GM18517 (cell line): ENCODE measurements at regions not wholly inside any gene's neighbourhood (a gene's known extent, or its start where the extent isn't known, plus 50 kb on each side); places are given as distances from the start of the nearest gene placed in this dataset.
"Not testable (repeated sequence)": the region's sequence is repeated elsewhere in the genome, so short reads cannot be mapped to it uniquely, and the experiment has no call there.

Experiments
- ATAC-seq: cut with Tn5 transposase; IDR thresholded peaks from one replicate; pipeline ENCODE4 v1.9.1; 2021; ENCODE audit warnings: mild to moderate bottlenecking, moderate library complexity; ENCODE audit not compliant: unreplicated experiment

GRCh38 chr13:90912247-90912646 lies 435.2 kb upstream of the MIR17HG start:
- ATAC-seq = no peak

DNA sequence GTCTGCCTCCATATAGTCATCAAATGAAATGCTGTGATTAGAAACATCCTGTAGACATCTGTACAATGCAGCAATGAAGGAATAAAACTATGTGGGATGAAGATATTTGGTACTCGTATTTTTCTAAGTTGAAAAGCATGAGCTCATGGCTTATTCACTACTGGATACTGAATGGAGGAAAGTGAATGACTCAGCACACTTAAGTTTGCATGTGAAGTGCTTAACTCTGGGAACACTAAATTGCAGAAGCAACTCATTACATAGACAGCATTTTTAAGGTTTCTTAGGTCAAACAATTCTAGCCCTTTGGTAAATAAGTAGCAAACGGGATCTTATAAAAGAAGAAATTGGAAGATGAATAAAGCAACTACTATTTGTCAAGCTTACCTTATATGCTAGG lies 429.0 kb upstream of the MIR17HG start:
- no peak for ATAC-seq

- no peak for ATAC-seq
Measured at GRCh38 chr13:90919153-90919552, 428.3 kb upstream of the MIR17HG start.

DNA sequence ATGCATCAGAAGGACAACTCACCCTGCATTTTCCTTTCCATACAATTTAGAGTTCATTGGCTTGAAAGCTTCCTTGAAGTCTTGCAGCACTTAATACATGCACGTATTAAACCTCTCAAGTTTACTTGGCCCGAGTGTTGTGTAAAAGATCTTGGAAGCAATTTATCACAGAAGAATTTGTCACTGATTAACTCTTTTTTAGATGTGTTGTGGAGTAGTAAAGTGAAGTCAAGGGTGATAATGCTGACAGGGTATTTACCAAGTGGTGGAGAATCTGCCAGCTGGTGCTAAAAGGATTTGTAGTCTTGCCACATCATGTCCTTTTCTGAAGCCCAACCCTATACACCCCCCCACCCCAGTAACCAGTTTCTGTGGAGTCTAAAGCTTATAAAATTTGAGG lies 421.0 kb upstream of the MIR17HG start:
- ATAC-seq = no peak

GRCh38 chr13:90928109-90928508 lies 419.4 kb upstream of the MIR17HG start:
- ATAC-seq = no peak

- ATAC-seq = no peak
Measured at GRCh38 chr13:90933097-90933826, 414.2 kb upstream of the MIR17HG start.

DNA sequence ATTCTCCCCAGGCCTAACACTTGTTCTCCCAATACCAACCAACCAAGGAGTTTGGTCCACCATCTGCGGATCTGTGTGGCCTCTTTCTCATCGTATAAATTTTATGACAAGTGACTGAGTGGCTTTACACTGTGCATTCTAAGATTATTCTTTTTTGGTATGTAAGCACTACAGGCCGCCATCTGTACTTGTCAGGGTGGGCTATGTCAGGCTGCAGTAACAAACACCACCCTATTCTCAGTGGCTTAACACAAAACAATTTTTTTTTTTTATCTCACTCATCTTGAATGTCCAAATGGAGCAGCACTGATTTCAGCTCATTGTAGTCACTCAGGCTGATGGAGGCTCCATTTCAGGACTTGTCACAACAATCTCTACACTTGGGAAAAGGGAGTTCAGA lies 412.7 kb upstream of the MIR17HG start:
- ATAC-seq = no peak

DNA sequence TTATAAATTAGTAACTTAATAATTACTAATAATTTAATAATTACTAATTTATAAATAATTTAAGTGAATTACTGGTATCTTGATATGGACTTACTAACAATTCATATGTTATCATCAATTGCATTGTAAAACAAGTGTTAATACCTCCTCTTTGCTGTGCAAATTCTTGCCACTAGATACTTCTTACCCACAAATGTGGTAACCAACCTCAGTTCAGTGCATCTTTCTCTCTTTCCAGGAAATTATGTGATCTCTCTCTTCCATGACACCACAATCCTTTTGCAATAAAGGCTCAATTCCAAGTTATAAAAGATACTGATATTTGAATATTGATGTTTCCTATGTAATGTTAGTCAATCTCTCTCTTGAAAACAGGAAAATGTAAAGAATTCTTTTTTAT lies 408.6 kb upstream of the MIR17HG start:
- no peak for ATAC-seq

GRCh38 chr13:90943946-90944345 lies 403.5 kb upstream of the MIR17HG start:
- ATAC-seq = no peak

DNA sequence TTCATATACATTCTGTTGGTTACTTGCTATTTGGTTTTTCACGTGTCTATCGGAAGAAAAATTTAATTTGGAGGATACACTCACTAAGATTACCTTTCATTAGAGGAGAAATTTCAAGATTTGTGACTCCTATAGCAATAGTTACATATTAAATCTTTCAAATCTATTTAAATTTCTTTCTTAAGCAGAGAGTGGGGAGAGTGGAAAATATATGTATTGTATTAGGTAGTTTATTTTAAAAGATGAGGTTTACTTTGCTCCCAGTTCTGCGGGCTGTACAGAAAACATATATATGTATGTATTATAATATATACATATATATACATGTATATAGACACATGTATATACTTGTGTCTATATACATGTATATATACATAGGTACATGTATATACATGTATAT lies 402.3 kb upstream of the MIR17HG start:
- not testable (repeated sequence) for ATAC-seq

DNA sequence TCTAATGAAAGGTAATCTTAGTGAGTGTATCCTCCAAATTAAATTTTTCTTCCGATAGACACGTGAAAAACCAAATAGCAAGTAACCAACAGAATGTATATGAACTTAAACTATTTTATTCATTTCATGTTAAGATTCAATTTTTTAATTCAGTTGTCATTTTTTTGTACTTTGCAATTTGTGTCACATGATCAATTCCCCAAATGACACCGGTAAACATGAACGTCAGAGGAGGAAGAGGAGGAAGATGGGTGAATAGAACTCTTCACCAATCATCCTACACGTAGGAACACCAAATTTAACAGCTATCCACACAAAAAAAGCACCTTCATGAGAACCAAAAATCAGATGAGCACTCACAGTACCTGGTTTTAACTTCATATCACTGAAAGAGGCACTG lies 401.4 kb upstream of the MIR17HG start:
- ATAC-seq = not testable (repeated sequence)

- no peak for ATAC-seq
Measured at GRCh38 chr13:90947976-90948375, 399.5 kb upstream of the MIR17HG start.

DNA sequence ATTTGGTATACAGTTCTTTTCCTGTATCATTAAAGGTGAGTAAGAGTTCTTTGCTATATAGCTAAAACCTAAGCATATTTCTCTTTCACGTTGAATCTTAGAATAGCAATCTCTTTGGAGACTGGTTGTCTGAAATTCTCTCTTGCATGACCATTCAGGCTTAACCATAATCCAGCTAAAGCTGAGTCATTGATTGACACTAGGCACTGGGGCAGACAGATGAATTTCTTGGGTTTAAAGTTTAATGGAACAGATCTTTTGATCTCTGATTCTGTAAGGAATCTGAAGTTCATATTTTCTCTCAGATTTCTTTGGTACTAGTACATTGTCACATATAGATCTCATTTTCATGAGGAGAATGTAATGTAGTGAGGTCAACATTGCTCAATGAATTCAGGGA lies 397.3 kb upstream of the MIR17HG start:
- ATAC-seq = no peak

DNA sequence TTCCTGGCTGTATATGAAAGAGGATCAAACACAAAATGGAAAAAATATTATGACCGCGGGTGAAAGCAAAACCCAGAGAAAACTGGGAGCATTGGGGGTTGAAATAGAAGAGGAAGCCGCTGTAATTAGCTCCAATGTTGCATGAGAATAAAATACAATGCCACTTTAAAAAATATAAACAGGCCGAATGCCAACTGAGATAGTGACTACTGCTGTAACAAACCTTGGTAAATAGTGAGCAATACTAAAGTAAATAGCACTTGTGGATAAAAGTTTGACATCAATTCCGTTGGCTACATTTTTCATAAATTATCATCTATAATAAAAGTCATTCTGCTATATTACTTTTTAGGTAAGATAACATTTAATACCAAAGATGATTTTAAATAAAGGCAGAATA lies 395.8 kb upstream of the MIR17HG start:
- no peak for ATAC-seq

DNA sequence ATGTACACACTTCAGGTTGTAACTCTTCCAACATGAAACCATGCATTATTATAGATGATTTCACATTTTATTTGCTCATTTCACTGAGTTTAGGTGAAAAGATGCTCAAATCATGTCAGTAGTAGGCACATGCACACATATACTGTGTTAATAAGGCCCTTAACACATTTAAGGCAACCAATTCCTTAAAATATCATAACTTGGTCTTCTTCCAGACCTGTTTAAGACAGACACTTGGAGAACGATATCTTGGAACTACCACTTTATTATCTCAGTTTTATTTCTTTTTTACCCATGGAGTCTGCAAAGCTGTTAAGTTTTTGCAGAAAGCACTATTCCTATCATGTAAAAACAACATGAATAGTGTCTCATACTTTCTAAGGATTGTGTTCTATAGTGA lies 395.2 kb upstream of the MIR17HG start:
- ATAC-seq = no peak

GRCh38 chr13:90954605-90955195 lies 392.8 kb upstream of the MIR17HG start:
- ATAC-seq = no peak

DNA sequence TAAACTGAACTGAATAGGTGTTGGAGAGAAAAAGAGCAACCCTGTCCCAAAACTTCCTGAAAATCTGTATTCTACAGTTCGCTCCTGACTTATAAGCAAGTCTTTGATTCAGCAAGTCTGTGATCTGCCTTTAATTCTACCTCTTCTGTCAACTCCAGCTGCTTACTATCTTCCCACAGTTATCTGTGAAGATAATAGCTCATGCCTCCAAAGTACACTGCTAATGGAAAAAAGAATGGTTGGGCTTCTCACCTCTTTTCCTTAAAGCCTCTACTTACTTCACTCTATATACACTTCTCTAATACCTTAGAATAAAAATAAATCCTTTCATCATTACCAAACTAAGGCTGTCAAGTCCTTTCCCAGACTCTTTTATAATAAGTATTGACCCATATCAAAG lies 391.5 kb upstream of the MIR17HG start:
- no peak for ATAC-seq

DNA sequence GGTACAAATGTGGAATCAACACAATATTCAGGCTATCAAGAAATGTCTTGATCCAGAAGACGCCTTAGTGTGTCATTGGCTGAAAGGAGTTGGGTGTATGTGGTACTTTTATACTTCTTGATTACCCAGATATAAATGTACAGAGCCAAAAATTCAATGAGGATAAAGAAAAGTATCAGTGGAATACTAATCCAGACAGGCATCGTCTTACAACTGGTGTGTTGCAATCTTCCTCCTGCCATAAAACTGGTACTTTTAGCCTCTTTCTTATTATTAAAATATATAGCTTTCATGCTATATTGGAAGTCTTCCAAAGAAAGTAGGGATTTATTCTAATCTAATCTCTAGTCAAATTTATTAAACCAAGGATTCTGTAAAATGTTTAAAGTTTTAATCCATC lies 388.6 kb upstream of the MIR17HG start:
- ATAC-seq = no peak

- ATAC-seq = no peak
Measured at GRCh38 chr13:90968166-90968904, 379.2 kb upstream of the MIR17HG start.

GRCh38 chr13:90974249-90974975 lies 373.1 kb upstream of the MIR17HG start:
- ATAC-seq = no peak

- no peak for ATAC-seq
Measured at GRCh38 chr13:90979059-90979458, 368.4 kb upstream of the MIR17HG start.

- ATAC-seq = no peak
Measured at GRCh38 chr13:90984756-90985155, 362.7 kb upstream of the MIR17HG start.
